Prostate gland (tissue), 2 donors: ENCODE measurements at regions not wholly inside any gene's neighbourhood (a gene's known extent, or its start where the extent isn't known, plus 50 kb on each side); places are given as distances from the start of the nearest gene placed in this dataset.

Experiments used
- DNase-seq: peaks from one replicate; pipeline ENCODE4 v3.0.0-alpha.2; 2019; ENCODE audit warnings: low spot score
- H3K27ac ChIP-seq, 2 donors: fragments of 200-600 bp; sonication (generic); 2 replicates each; pipeline ENCODE4 v1.5.1; 2017 to 2019
- H3K27me3 ChIP-seq: fragments of 200-600 bp; sonication (generic); replicated peaks from 2 replicates; pipeline ENCODE4 v1.5.1; 2019; ENCODE audit not compliant: insufficient read depth
- H3K36me3 ChIP-seq, 2 donors: fragments of 200-600 bp; sonication (generic); 1 replicate in 1 of 2; 2 replicates in 1 of 2; pipeline versions ENCODE4 v1.5.1 to v1.8.1; 2017 to 2019
- H3K4me1 ChIP-seq: fragments of 200-600 bp; sonication (generic); replicated peaks from 2 replicates; pipeline ENCODE4 v1.5.1; 2019
- H3K4me3 ChIP-seq, 2 donors: fragments of 200-600 bp; sonication (generic); 2 replicates each; pipeline ENCODE4 v1.5.1; 2017 to 2019
- H3K9me3 ChIP-seq: fragments of 200-600 bp; sonication (generic); 2 replicates; pipeline ENCODE4 v1.5.1; 2017
- POLR2A ChIP-seq: fragments of 450-650 bp; IDR thresholded peaks from one replicate; pipeline ENCODE4 v1.6.1; 2016; ENCODE audit warnings: antibody characterized with exemption, mild to moderate bottlenecking
- POLR2AphosphoS5 ChIP-seq: sonication (generic); formaldehyde crosslinking; IDR thresholded peaks from one replicate; pipeline ENCODE4 v1.6.1; 2017; ENCODE audit warnings: antibody characterized with exemption
- WGBS: methylation state at CpG from one replicate; pipeline ENCODE4 v1.1.5; 2018; 5-methylcytosine and 5-hydroxymethylcytosine counted together
- intact Hi-C: fragments of 100-400 bp; cut with DNase I; formaldehyde crosslinking; loops from one replicate; pipeline ENCODE4 v1.14.2; 2022
- TF ChIP-seq, protein P1 (sequence below), 4 experiments: fragments of 200-600 bp in 2 of 4; fragments of 450-650 bp in 2 of 4; sonication (generic) in 2 of 4; IDR thresholded peaks; 1 replicate in 3 of 4; 2 replicates in 1 of 4; pipeline ENCODE4 v1.5.1; 2016 to 2019; ENCODE audit warnings: antibody characterized with exemption in 4 of 4, mild to moderate bottlenecking in 2 of 4, moderate library complexity in 2 of 4

GRCh38 chr1:224509907-224510306, 75.3 kb upstream of the WDR26 start:
- H3K9me3 ChIP-seq = no peaks in the 10 kb centered on the region
- no peak for DNase-seq
- no peaks in the 10 kb centered on the region for H3K4me1 ChIP-seq
- no peak overlapping the region for H3K4me3 ChIP-seq
- intact Hi-C loops = loop anchor here (5.0 to 10.0 kb wide), 4 partner anchors 55 to 935 kb away; no protein-coding TSS in a partner anchor
- TF ChIP-seq POLR2AphosphoS5 (no peak), POLR2A (no peak)
- TF ChIP-seq, protein P1, sequence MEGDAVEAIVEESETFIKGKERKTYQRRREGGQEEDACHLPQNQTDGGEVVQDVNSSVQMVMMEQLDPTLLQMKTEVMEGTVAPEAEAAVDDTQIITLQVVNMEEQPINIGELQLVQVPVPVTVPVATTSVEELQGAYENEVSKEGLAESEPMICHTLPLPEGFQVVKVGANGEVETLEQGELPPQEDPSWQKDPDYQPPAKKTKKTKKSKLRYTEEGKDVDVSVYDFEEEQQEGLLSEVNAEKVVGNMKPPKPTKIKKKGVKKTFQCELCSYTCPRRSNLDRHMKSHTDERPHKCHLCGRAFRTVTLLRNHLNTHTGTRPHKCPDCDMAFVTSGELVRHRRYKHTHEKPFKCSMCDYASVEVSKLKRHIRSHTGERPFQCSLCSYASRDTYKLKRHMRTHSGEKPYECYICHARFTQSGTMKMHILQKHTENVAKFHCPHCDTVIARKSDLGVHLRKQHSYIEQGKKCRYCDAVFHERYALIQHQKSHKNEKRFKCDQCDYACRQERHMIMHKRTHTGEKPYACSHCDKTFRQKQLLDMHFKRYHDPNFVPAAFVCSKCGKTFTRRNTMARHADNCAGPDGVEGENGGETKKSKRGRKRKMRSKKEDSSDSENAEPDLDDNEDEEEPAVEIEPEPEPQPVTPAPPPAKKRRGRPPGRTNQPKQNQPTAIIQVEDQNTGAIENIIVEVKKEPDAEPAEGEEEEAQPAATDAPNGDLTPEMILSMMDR (IDR thresholded peaks at IDR 0.05) = no peak
- no peak overlapping the region for H3K27ac ChIP-seq
- H3K27me3 ChIP-seq = no peaks in the 10 kb centered on the region
- 69% methylated on average over 7 of the region's 7 CpGs for WGBS
- no peaks in the 10 kb centered on the region for H3K36me3 ChIP-seq

GRCh38 chr1:224510880-224511645, 76.5 kb upstream of the WDR26 start:
- H3K4me1 ChIP-seq = no peaks in the 10 kb centered on the region

GRCh38 chr1:224512600-224513151, 78.1 kb upstream of the WDR26 start:
- TF ChIP-seq, protein P1 (IDR thresholded peaks at IDR 0.05) = no peak
- TF ChIP-seq POLR2AphosphoS5 (no peak), POLR2A (no peak)
- no peak overlapping the region for H3K4me3 ChIP-seq
- H3K9me3 ChIP-seq = no peaks in the 10 kb centered on the region
- 75% methylated on average over 5 of the region's 5 CpGs for WGBS
- H3K27ac ChIP-seq = no peak overlapping the region
- no peaks in the 10 kb centered on the region for H3K36me3 ChIP-seq
- intact Hi-C loops = loop anchor here (5.0 to 10.0 kb wide), 2 partner anchors 132 to 410 kb away; no protein-coding TSS in a partner anchor
- no peaks in the 10 kb centered on the region for H3K4me1 ChIP-seq
- H3K27me3 ChIP-seq = no peaks in the 10 kb centered on the region
- DNase-seq = no peak

More at GRCh38 chr1:224510880-224511645, 76.5 kb upstream of the WDR26 start:
- intact Hi-C loops = loop anchor here (5.0 to 10.0 kb wide), 2 partner anchors 134 to 411 kb away; no protein-coding TSS in a partner anchor
- no peak overlapping the region for H3K4me3 ChIP-seq
- no peak overlapping the region for H3K27ac ChIP-seq
- H3K9me3 ChIP-seq = no peaks in the 10 kb centered on the region
- TF ChIP-seq, protein P1 (IDR thresholded peaks at IDR 0.05) = no peak
- no peak for TF ChIP-seq POLR2AphosphoS5
- TF ChIP-seq POLR2A = no peak
- no peak for DNase-seq
- 56% methylated on average over 4 of the region's 4 CpGs for WGBS
- H3K27me3 ChIP-seq = no peaks in the 10 kb centered on the region
- H3K36me3 ChIP-seq = no peaks in the 10 kb centered on the region

DNA sequence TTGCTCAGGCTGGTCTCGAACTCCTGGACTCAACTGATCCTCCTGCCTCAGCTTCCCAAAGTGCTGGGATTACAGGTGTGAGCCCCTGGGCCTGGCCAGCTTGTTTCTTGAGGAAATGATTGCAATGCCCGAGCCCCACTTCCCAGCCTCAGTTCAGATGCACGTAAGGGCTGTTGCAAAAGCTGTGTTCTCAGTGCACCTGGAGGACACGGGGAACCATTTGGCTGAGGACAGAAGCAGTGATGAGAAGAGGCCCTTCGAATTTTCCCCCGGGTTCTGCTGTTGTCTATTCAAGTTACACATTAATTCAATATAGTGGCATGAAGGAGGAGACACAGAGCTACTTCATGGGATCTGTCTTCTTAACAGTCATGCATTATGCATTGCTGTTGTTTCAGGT, 78.8 kb upstream of the WDR26 start:
- no peaks in the 10 kb centered on the region for H3K27me3 ChIP-seq
- no peak for TF ChIP-seq POLR2AphosphoS5
- TF ChIP-seq POLR2A = no peak
- TF ChIP-seq, protein P1 (IDR thresholded peaks at IDR 0.05) = no peak
- peaks cover 0 to 2% of the 10 kb centered on the region in 2 donors for H3K36me3 ChIP-seq
- no peak overlapping the region for H3K4me3 ChIP-seq
- no peak for DNase-seq
- H3K4me1 ChIP-seq = no peaks in the 10 kb centered on the region
- intact Hi-C loops = loop anchor here (5.0 to 10.0 kb wide), 2 partner anchors 131 to 409 kb away; no protein-coding TSS in a partner anchor
- WGBS = 77% methylated on average over 6 of the region's 6 CpGs
- no peak overlapping the region for H3K27ac ChIP-seq
- H3K9me3 ChIP-seq = no peaks in the 10 kb centered on the region
